ENCODE measurements at regions not wholly inside any gene's neighbourhood (a gene's known extent, or its start where the extent isn't known, plus 50 kb on each side); places are given as distances from the start of the nearest gene placed in this dataset.

DNA sequence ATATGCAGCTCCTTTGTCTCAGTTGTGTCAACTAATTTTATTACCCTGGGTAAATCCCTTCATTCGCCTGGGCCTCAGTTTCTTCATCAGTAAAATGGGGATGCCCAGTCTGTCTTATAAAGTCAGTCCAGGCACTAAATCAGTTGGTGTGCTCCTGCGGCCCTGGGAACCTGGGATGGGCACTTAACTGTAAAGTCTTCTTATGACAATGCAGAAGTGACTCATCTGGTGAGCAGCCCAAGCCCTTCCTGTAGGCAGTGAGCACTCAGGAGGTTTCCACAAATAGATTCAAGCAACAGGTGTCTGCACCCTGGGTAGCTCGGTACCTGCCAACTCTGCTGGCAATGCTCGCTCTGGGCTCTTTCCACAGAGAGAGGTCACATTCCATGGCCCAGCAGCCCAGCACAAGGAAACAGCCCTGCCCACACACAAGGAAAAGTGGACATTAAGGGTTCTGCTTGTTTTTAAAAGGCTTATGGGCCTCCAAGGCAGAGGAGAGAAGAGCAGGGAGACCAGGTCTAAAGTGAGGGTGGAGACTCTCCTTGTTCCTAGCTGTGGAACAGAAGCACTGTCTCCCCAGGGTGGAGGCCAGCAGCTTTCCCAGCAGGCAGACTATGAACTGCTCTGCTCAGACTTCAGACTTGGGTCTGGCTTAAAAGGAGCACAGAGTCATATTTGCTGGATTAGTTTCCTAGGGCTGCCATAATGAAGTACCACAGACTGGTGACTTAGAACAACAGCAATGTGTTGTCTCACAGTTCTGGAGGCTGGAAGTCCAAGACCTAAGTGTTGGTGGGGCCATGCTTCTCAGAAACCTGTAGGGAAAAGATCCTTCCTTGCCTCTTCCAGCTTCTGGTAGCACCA, 89.7 kb upstream of the ADRA1B start:
- Mint-ChIP-seq H3K27ac (ENCODE audit: unreplicated experiment) (peak overlapping the region; percentile 21), H3K9me3 (ENCODE audit: unreplicated experiment) (peaks cover 2% of the 10 kb centered on the region), H3K36me3 (ENCODE audit: low read depth, unreplicated experiment) (no peaks in the 10 kb centered on the region), H3K27me3 (ENCODE audit: low read depth, unreplicated experiment) (peaks cover 16% of the 10 kb centered on the region), H3K4me3 (ENCODE audit: unreplicated experiment) (no peak overlapping the region), H3K4me1 (ENCODE audit: low read depth, unreplicated experiment) (peaks cover 20% of the 10 kb centered on the region)
- H3K9me3 ChIP-seq (ENCODE audit: insufficient read depth, low read depth, low read length) = no peaks in the 10 kb centered on the region
- H3K9ac ChIP-seq (ENCODE audit: low read length) = no peak overlapping the region
- no peaks in the 10 kb centered on the region for H4K20me1 ChIP-seq (ENCODE audit: insufficient read depth, low read length)
- H3K4me3 ChIP-seq (ENCODE audit: insufficient read depth, low read depth, low read length) = no peak overlapping the region
- peaks cover 11% of the 10 kb centered on the region for H3K4me1 ChIP-seq (ENCODE audit: insufficient read depth, low read length)
- TF ChIP-seq EZH2 (IDR thresholded peaks at IDR 0.05; ENCODE audit: insufficient read depth, low read length) (no peak), CTCF (IDR thresholded peaks at IDR 0.05; ENCODE audit: insufficient read depth, low read depth, low read length) (no peak)
- H3K79me2 ChIP-seq (ENCODE audit: insufficient read depth, low read length) = no peaks in the 10 kb centered on the region
- DNase-seq (ENCODE audit: low read depth) (peak; percentile 90), FAIRE-seq (no peak)
- no peaks in the 10 kb centered on the region for H3K36me3 ChIP-seq (ENCODE audit: insufficient read depth, low read length)
- no peak overlapping the region for H2AFZ ChIP-seq (ENCODE audit: low read depth, low read length)
- H3K4me2 ChIP-seq (ENCODE audit: low read length) = peak overlapping the region; percentile 31
- no peaks in the 10 kb centered on the region for H3K27me3 ChIP-seq (ENCODE audit: insufficient read depth, low read length)
- peak overlapping the region; percentile 1 for H3K27ac ChIP-seq (ENCODE audit: low read depth, low read length)

DNA sequence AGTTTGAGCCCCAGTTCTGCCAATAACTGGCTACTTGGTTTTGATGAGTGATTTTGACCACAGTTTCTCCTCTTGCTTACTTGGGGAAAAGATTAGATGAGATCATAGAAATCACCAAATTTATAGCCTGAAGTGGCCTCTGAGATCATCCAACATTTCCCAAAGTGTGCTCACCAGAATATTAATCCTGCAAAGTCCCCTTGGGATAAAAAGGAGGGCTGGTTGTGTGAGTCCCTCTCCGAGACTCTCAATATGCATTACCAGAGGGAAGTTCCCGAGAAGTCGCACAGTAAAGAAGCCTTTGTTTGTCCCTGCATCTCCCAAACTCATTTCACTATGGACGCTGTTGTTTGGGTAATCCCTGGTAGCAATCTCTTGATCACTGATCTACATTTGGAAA, 88.4 kb upstream of the ADRA1B start:
- H3K4me2 ChIP-seq (ENCODE audit: low read length) = no peak overlapping the region
- no peak for FAIRE-seq
- H3K27me3 ChIP-seq (ENCODE audit: insufficient read depth, low read length) = no peaks in the 10 kb centered on the region
- peaks cover 10% of the 10 kb centered on the region for H3K27me3 Mint-ChIP-seq (ENCODE audit: low read depth, unreplicated experiment)
- H3K4me1 Mint-ChIP-seq (ENCODE audit: low read depth, unreplicated experiment) = peaks cover 20% of the 10 kb centered on the region
- H3K4me1 ChIP-seq (ENCODE audit: insufficient read depth, low read length) = peaks cover 11% of the 10 kb centered on the region
- no peak overlapping the region for H3K27ac Mint-ChIP-seq (ENCODE audit: unreplicated experiment)
- no peaks in the 10 kb centered on the region for H3K36me3 Mint-ChIP-seq (ENCODE audit: low read depth, unreplicated experiment)
- no peak overlapping the region for H3K27ac ChIP-seq (ENCODE audit: low read depth, low read length)
- H3K79me2 ChIP-seq (ENCODE audit: insufficient read depth, low read length) = no peaks in the 10 kb centered on the region
- no peak overlapping the region for H3K4me3 ChIP-seq (ENCODE audit: insufficient read depth, low read depth, low read length)
- H2AFZ ChIP-seq (ENCODE audit: low read depth, low read length) = no peak overlapping the region
- peaks cover 2% of the 10 kb centered on the region for H3K9me3 Mint-ChIP-seq (ENCODE audit: unreplicated experiment)
- H3K9ac ChIP-seq (ENCODE audit: low read length) = no peak overlapping the region
- H4K20me1 ChIP-seq (ENCODE audit: insufficient read depth, low read length) = no peaks in the 10 kb centered on the region
- no peaks in the 10 kb centered on the region for H3K36me3 ChIP-seq (ENCODE audit: insufficient read depth, low read length)
- H3K9me3 ChIP-seq (ENCODE audit: insufficient read depth, low read depth, low read length) = no peaks in the 10 kb centered on the region
- DNase-seq (ENCODE audit: low read depth) = no peak
- TF ChIP-seq CTCF (IDR thresholded peaks at IDR 0.05; ENCODE audit: insufficient read depth, low read depth, low read length) (no peak), EZH2 (IDR thresholded peaks at IDR 0.05; ENCODE audit: insufficient read depth, low read length) (no peak)
- no peak overlapping the region for H3K4me3 Mint-ChIP-seq (ENCODE audit: unreplicated experiment)

GRCh38 chr5:159832073-159832472, 84.2 kb upstream of the ADRA1B start:
- Histone ChIP-seq H4K20me1 (ENCODE audit: insufficient read depth, low read length) (no peaks in the 10 kb centered on the region), H3K27me3 (ENCODE audit: insufficient read depth, low read length) (no peaks in the 10 kb centered on the region), H3K9ac (ENCODE audit: low read length) (no peak overlapping the region), H3K79me2 (ENCODE audit: insufficient read depth, low read length) (no peaks in the 10 kb centered on the region), H3K4me1 (ENCODE audit: insufficient read depth, low read length) (no peaks in the 10 kb centered on the region), H2AFZ (ENCODE audit: low read depth, low read length) (no peak overlapping the region), H3K4me3 (ENCODE audit: insufficient read depth, low read depth, low read length) (no peak overlapping the region), H3K27ac (ENCODE audit: low read depth, low read length) (no peak overlapping the region), H3K36me3 (ENCODE audit: insufficient read depth, low read length) (no peaks in the 10 kb centered on the region), H3K9me3 (ENCODE audit: insufficient read depth, low read depth, low read length) (no peaks in the 10 kb centered on the region), H3K4me2 (ENCODE audit: low read length) (no peak overlapping the region)
- no peaks in the 10 kb centered on the region for H3K9me3 Mint-ChIP-seq (ENCODE audit: unreplicated experiment)
- no peaks in the 10 kb centered on the region for H3K36me3 Mint-ChIP-seq (ENCODE audit: low read depth, unreplicated experiment)
- TF ChIP-seq CTCF (IDR thresholded peaks at IDR 0.05; ENCODE audit: insufficient read depth, low read depth, low read length) (no peak), EZH2 (IDR thresholded peaks at IDR 0.05; ENCODE audit: insufficient read depth, low read length) (no peak)
- H3K4me3 Mint-ChIP-seq (ENCODE audit: unreplicated experiment) = no peak overlapping the region
- H3K4me1 Mint-ChIP-seq (ENCODE audit: low read depth, unreplicated experiment) = peaks cover 2% of the 10 kb centered on the region
- H3K27ac Mint-ChIP-seq (ENCODE audit: unreplicated experiment) = no peak overlapping the region
- FAIRE-seq (no peak), DNase-seq (ENCODE audit: low read depth) (no peak)
- peaks cover 14% of the 10 kb centered on the region for H3K27me3 Mint-ChIP-seq (ENCODE audit: low read depth, unreplicated experiment)
